Skin epidermis (tissue), 12 donors: ENCODE measurements at regions not wholly inside any gene's neighbourhood (a gene's known extent, or its start where the extent isn't known, plus 50 kb on each side); places are given as distances from the start of the nearest gene placed in this dataset.
"Not testable (repeated sequence)": the region's sequence is repeated elsewhere in the genome, so short reads cannot be mapped to it uniquely, and the experiment has no call there.

Experiments
- H3K27ac ChIP-seq, 21 experiments: fragments of 200-600 bp; sonication (generic) in 11 of 21; one replicate each; pipeline ENCODE4 v1.5.0; 2020; ENCODE audit warnings: mild to moderate bottlenecking in 3 of 21, inconsistent platforms in 2 of 21, moderate library complexity in 2 of 21
- H3K4me3 ChIP-seq, 7 experiments: fragments of 200-600 bp; sonication (generic) in 2 of 7; one replicate each; pipeline ENCODE4 v1.5.0; 2020; ENCODE audit warnings: inconsistent platforms in 2 of 7, mild to moderate bottlenecking in 2 of 7, moderate library complexity in 1 of 7

DNA sequence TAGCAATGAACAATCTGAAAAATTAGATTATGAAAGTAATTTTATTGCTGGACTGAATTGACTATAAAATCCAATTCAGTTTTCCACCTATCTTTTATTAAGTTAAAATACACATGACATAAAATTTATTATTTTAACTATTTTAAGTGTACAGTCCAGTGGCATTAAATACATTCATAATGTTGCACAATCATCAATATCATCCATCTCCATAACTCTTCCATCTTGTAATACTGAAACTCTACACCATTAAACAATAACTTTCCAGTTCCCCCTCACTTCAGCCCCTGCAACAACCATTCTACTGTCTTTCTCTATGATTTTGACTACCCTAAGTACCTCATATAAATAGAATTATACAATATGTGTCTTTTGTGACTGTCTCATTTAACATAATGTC lies 200.6 kb upstream of the ITGA1 start:
- Histone ChIP-seq H3K27ac (no peak overlapping the region), H3K4me3 (no peak overlapping the region)

DNA sequence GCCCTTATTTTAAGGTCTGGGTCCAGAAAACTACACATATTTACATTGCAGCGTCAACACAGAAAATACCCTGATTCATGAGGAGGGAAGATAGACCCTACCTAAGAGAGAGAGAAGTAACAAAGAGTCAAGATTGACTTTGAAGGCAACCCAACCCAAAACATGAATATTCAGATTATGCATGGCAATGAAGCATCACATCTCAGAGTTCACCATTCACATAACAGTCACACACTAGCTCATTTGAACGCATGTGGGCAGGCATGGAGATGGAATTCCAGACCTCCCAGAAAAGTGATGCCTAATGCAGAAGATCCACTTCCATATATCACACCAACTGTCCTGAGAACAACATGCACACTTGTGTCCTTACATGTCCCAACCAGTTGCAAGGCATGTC lies 190.1 kb upstream of the ITGA1 start:
- Histone ChIP-seq H3K4me3 (no peak overlapping the region), H3K27ac (no peak overlapping the region)

- no peak overlapping the region for H3K27ac ChIP-seq
- no peak overlapping the region for H3K4me3 ChIP-seq
Measured at GRCh38 chr5:52598968-52599367, 188.7 kb upstream of the ITGA1 start.

DNA sequence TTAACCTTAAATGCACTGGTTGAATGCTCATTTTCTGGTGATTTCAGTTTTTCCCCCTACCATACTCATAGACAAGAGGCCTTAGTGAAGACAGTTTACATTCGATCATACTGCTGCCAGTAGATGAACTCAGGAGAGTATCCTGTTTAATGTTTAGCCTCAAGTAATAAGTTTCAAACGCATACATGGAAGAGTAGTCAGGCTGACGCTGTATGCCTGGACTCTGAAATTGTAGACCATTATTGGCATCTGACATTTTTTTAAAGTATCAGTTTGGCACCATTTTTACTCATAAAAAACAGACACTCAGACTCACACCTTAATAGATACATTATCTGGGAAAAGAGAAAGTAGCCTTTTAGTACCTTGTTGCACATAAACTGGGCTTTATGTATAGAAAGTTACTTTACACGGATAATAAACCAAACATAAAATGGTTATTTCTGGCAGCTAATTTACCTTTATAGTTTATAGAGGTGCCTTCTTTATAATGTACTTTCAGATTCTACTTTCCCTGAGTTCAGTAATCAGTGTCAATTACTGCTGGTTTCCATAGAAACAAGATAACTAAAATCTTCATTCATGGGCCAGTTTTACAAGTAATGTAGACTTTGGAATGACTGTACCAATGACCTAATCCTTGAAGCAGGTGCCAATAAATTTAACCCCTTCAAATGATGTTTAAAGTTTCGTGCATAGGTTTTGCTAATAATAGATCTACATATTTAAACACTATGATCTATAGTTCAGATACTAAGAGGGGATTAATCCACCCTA lies 183.8 kb upstream of the ITGA1 start:
- Histone ChIP-seq H3K27ac (no peak overlapping the region), H3K4me3 (no peak overlapping the region)

DNA sequence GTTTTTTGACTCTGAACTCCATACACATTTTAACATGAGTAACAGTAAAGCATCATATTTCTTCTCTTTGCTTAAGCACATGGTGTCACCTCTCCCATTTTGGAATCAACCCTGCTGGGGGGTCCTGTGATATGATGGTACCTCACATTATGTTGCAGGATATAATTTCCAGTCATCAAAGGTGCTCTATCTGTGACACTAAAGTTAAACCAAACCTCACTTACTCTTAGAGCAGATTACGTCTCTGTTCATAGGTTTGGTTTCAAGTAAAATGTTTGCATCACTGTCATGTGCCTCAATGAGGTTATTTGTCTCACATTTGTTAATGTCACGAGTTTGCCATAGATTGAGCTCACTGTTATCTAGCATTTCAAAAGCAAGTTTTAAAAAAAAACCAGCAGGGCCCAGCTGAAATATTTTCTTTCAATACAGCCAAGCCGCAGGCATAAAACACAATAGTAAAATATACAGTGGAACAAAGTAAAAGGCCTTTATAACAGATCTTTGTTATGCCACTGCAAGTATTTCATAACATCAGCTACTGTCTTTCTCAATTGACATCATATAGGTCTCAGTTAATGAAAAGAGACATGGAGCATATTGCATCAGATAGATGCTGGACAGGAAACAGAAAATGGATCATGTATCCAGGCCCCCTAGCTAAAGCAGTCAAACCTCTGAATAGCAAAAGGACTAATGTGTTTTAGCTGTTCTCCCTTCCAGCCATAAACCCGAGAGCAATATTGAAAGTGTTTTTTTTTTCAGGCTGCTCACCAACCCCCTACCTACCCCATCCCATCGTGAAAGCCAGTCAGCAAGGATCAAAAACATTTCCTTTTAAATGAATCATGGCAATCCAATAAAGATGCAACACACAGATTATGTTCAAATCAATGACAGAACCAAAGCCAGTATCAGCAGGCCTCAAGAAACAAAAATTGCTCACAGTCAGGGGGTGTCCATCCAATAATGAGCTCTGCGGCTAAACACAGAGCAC lies 182.1 kb upstream of the ITGA1 start:
- Histone ChIP-seq H3K27ac (no peak overlapping the region), H3K4me3 (no peak overlapping the region)

DNA sequence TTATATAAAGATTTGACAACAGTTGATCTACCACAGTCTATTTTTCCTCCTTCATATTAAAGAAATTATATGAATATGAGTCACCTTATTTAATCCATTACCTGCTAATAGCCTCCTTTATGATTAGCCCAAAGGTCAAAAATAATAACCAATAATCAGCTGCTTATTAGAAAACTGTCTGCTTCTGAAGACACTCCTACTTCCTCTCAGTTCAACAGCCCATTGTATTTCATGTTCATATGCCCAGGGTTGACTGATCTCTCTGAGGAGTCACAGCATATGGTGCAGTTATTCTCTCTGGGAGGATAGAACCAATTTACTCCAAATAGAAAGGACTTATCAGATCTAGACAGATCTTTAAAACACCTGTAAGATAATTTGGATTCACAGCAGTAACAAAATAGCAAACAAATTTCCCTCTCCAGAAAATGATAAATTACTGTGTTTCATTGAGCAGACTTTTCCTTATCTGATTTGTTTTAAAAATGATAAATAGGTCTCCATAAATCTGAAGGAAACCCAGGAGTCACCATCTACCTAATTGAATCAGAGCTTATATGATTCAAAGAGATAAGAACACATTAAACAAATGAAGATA lies 180.4 kb upstream of the ITGA1 start:
- H3K27ac ChIP-seq: no peak overlapping the region
- H3K4me3 ChIP-seq: no peak overlapping the region

- no peak overlapping the region for H3K27ac ChIP-seq
- H3K4me3 ChIP-seq: no peak overlapping the region
Measured at GRCh38 chr5:52620315-52620714, 167.4 kb upstream of the ITGA1 start.

GRCh38 chr5:52623291-52623690 lies 164.4 kb upstream of the ITGA1 start:
- Histone ChIP-seq H3K27ac (no peak overlapping the region), H3K4me3 (no peak overlapping the region)

DNA sequence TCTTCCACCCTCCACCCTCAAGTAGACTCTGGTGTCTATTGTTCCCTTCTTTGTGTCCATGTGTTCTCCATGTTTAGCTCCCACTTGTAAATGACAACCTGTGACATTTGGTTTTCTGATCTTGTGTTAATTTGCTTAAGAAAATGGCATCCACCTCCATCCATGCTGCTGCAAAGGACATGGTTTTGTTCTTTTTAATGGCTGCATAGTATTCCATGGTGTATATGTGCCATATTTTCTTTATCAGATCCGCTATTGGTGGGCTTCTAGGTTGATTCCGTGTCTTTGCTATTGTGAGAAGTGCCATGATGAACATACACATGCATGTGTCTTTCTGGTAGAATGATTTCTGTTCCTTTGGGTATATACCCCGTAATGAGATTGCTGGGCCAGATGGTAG lies 163.4 kb upstream of the ITGA1 start:
- Histone ChIP-seq H3K27ac (no peak overlapping the region), H3K4me3 (no peak overlapping the region)

GRCh38 chr5:52626312-52626711 lies 161.4 kb upstream of the ITGA1 start:
- Histone ChIP-seq H3K4me3 (no peak overlapping the region), H3K27ac (no peak overlapping the region)

DNA sequence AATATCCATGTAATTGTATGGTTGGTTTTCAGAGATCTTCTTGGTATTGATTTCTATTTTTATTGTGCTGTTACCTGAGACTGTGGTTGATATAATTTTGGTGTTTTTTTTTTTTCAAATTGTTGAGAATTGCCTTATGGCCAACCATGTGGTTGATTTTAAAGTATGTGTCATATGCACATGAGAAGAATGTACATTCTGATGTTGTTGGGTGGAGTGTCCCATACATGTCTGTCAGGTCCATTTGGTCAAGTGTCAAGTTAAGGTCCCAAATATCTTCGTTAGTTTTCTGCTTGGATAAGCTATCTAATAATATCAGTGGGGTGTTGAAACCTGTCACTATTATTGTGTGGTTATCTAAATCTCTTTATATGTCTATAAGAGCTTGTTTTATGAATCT lies 160.0 kb upstream of the ITGA1 start:
- Histone ChIP-seq H3K4me3 (no peak overlapping the region), H3K27ac (no peak overlapping the region)

- Histone ChIP-seq H3K27ac (no peak overlapping the region), H3K4me3 (no peak overlapping the region)
Measured at GRCh38 chr5:52632281-52632680, 155.4 kb upstream of the ITGA1 start.

- not testable (repeated sequence) for H3K4me3 ChIP-seq, H3K27ac ChIP-seq
Measured at GRCh38 chr5:52634171-52634570, 153.5 kb upstream of the ITGA1 start.

GRCh38 chr5:52638732-52639131 lies 149.0 kb upstream of the ITGA1 start:
- Histone ChIP-seq H3K4me3 (no peak overlapping the region), H3K27ac (no peak overlapping the region)

DNA sequence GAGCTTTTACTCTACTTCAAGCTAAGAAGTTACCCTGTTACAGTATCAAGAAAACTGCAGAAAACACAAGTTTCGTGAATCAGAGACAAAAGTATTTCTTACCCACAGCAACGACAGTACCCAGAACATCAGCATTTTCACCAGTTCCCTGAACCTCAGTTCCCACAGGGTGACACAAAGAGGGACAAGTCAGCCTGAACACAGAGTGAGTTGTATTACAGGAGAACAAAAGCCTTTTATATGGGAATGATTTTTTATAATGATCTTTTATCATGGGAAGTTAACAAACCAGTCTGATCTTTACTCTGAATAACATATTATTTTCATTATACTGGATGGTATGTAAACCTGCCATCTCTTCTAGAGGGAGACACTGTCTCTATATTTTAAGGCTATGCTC lies 139.0 kb upstream of the ITGA1 start:
- Histone ChIP-seq H3K4me3 (no peak overlapping the region), H3K27ac (no peak overlapping the region)

- no peak overlapping the region for H3K4me3 ChIP-seq
- H3K27ac ChIP-seq: no peak overlapping the region
Measured at GRCh38 chr5:52655163-52655562, 132.6 kb upstream of the ITGA1 start.

DNA sequence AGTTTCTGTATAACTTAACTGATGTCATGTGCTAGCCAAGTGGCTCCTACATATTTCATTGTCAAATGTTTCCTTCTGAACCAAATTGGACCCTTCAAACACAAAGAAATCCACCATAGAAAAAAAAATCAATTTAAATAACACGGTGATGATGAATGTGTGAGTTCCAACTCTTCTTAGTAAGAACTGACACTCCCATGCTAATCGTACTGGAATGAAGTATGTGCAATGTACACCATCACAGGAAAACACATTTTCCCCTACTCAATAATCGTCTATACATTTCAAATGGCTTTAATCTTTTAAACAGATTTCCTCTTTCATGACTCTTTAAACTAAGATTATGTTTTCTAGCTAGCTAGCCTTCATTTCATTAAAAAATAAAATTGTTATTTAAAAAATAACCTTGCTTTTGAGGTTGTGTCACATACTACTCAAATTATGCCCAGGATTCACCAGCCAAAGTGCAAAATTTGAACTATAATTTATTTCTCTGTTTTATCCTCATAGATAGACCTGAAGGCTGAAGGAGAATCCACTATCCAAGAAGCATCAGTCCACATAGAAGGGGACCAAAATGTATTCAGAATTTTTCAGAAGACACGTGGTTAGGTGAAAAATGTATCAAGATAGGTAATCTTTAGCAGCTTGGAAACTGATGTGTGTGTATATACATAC lies 131.0 kb upstream of the ITGA1 start:
- no peak overlapping the region for H3K4me3 ChIP-seq

GRCh38 chr5:52657247-52657645 lies 130.5 kb upstream of the ITGA1 start:
- Histone ChIP-seq H3K27ac (no peak overlapping the region), H3K4me3 (no peak overlapping the region)

More for the DNA sequence above, 131.0 kb upstream of the ITGA1 start:
- H3K27ac ChIP-seq: no peak overlapping the region

DNA sequence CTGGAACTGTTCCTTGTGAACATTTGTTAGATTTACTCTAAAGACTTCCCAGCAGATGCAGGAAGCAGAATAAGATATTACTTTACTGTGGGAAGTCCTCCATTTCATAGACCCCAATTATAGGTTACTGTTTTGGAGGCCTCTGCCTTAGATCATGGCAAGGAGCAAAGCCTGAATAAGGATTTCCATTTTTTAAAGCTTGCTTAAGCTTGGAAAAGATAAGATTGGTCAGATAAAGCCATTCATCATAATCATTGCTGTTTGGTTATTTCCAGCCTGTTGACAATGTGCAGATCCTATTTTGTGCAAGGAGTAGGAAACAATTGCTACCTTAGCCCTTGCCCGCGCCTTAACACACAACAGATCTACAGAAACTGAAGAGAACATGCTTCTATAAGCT lies 129.5 kb upstream of the ITGA1 start:
- no peak overlapping the region for H3K4me3 ChIP-seq
- H3K27ac ChIP-seq: no peak overlapping the region

DNA sequence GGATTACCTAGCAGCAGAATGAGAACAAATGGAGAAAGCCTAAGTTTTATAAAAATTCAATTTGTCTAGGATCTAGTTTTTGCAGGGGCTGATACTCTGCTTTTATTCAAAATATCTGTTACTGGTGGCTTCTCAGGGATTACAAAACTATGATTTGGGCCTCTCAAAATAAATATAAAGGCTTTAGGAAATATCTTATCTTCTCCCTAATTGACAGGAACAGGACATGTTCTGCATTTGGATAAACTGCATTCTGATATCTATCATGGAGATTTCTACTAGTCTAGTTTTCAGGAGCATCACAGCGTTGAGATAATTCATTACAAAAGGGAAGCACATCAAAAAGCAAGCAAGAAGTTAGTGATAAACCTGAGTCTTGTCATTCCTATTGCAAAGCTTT lies 127.1 kb upstream of the ITGA1 start:
- H3K27ac ChIP-seq: no peak overlapping the region

More for the DNA sequence above, 127.1 kb upstream of the ITGA1 start:
- H3K4me3 ChIP-seq: no peak overlapping the region
